Activated CD8-positive, alpha-beta memory T cell treated with anti-CD3 and anti-CD28 coated beads, Interleukin-2, amount 50 U/mL, for 24 hours (primary cell): ENCODE measurements at regions not wholly inside any gene's neighbourhood (a gene's known extent, or its start where the extent isn't known, plus 50 kb on each side); places are given as distances from the start of the nearest gene placed in this dataset.
A peak's percentile ranks its signal among the peaks of the same experiment; 100 is the strongest.

Experiments
- DNase-seq: peaks from one replicate; pipeline ENCODE4 v3.0.0-alpha.2; 2020; ENCODE audit errors: extremely low read depth

- no peak for DNase-seq
Observed at GRCh38 chr2:133838642-133839365, 270.5 kb upstream of the NCKAP5 start.

GRCh38 chr2:133839677-133840076 lies 271.4 kb upstream of the NCKAP5 start:
- no peak for DNase-seq

GRCh38 chr2:133840761-133841160 lies 272.5 kb upstream of the NCKAP5 start:
- no peak for DNase-seq

GRCh38 chr2:133841900-133842299 lies 273.6 kb upstream of the NCKAP5 start:
- no peak for DNase-seq

- DNase-seq, result no peak
Observed at GRCh38 chr2:133842446-133842845, 274.2 kb upstream of the NCKAP5 start.

- no peak for DNase-seq
Observed at GRCh38 chr2:133843091-133843490, 274.8 kb upstream of the NCKAP5 start.

- no peak for DNase-seq
Observed at GRCh38 chr2:133843551-133843950, 275.3 kb upstream of the NCKAP5 start.

- DNase-seq, result peak; percentile 13
Observed at GRCh38 chr2:133844214-133844892, 276.1 kb upstream of the NCKAP5 start.

GRCh38 chr2:133846476-133846875 lies 278.2 kb upstream of the NCKAP5 start:
- no peak for DNase-seq

- no peak for DNase-seq
Observed at GRCh38 chr2:133847591-133847990, 279.3 kb upstream of the NCKAP5 start.

- DNase-seq, result no peak
Observed at GRCh38 chr2:133848111-133848649, 279.9 kb upstream of the NCKAP5 start.

GRCh38 chr2:133849341-133849740 lies 281.1 kb upstream of the NCKAP5 start:
- no peak for DNase-seq

GRCh38 chr2:133854603-133855200 lies 286.4 kb upstream of the NCKAP5 start:
- DNase-seq, result no peak

- DNase-seq, result no peak
Observed at GRCh38 chr2:133855526-133855925, 287.3 kb upstream of the NCKAP5 start.

- no peak for DNase-seq
Observed at GRCh38 chr2:133856678-133857077, 288.4 kb upstream of the NCKAP5 start.

GRCh38 chr2:133859578-133859977 lies 291.3 kb upstream of the NCKAP5 start:
- no peak for DNase-seq

- DNase-seq, result no peak
Observed at GRCh38 chr2:133862400-133862977, 294.2 kb upstream of the NCKAP5 start.

GRCh38 chr2:133863106-133863800 lies 295.0 kb upstream of the NCKAP5 start:
- DNase-seq, result no peak

GRCh38 chr2:133865141-133865540 lies 296.9 kb upstream of the NCKAP5 start:
- no peak for DNase-seq

- DNase-seq, result no peak
Observed at GRCh38 chr2:133867166-133867565, 298.9 kb upstream of the NCKAP5 start.

GRCh38 chr2:133871545-133872209 lies 303.4 kb upstream of the NCKAP5 start:
- DNase-seq, result no peak
